Activated CD4-positive, alpha-beta T cell treated with anti-CD3 and anti-CD28 coated beads for 36 hours (primary cell): ENCODE measurements at regions not wholly inside any gene's neighbourhood (a gene's known extent, or its start where the extent isn't known, plus 50 kb on each side); places are given as distances from the start of the nearest gene placed in this dataset.
"Not testable (repeated sequence)": the region's sequence is repeated elsewhere in the genome, so short reads cannot be mapped to it uniquely, and the experiment has no call there.

ENCODE experiments used
- ATAC-seq: fragments of 200-7000 bp; cut with Tn5 transposase; one replicate; pipeline ENCODE4 v1.10.0; 2021; ENCODE audit warnings: mild to moderate bottlenecking, moderate library complexity
- CTCF ChIA-PET: fragments of 350-600 bp; sonication (Branson Sonifier 250); formaldehyde crosslinking; loops from one replicate; lab custom pipeline; 2021; ENCODE audit warnings: antibody characterized with exemption; lab: Charles Lee
- POLR2A ChIA-PET: fragments of 350-600 bp; sonication (Branson Sonifier 250); formaldehyde crosslinking; loops from one replicate; lab custom pipeline; 2021; ENCODE audit warnings: antibody characterized with exemption, inconsistent platforms; lab: Charles Lee
- DNase-seq: peaks from one replicate; pipeline ENCODE4 v3.0.0-alpha.2; 2020
- H3K27ac Mint-ChIP-seq: one replicate; pipeline ENCODE4 v1.8.0; 2021; ENCODE audit warnings: mixed read lengths
- H3K27me3 Mint-ChIP-seq: one replicate; pipeline ENCODE4 v1.8.0; 2021; ENCODE audit warnings: mixed read lengths
- H3K36me3 Mint-ChIP-seq: one replicate; pipeline ENCODE4 v1.8.0; 2021; ENCODE audit warnings: low read depth, mixed read lengths
- H3K4me1 Mint-ChIP-seq: one replicate; pipeline ENCODE4 v1.8.0; 2021; ENCODE audit warnings: mixed read lengths
- H3K4me3 Mint-ChIP-seq: one replicate; pipeline ENCODE4 v1.8.0; 2021; ENCODE audit warnings: mild to moderate bottlenecking, moderate library complexity, mixed read lengths
- H3K9me3 Mint-ChIP-seq: one replicate; pipeline ENCODE4 v1.8.0; 2021; ENCODE audit warnings: low read depth, mixed read lengths
- intact Hi-C, 2 experiments: fragments of 100-400 bp; cut with DNase I in 1 of 2; cut with micrococcal nuclease in 1 of 2; formaldehyde crosslinking; loops; one replicate each; pipeline versions ENCODE4 v1.14.2 to v1.15.1; 2022 to 2024; cut with DNase I, micrococcal nuclease

DNA sequence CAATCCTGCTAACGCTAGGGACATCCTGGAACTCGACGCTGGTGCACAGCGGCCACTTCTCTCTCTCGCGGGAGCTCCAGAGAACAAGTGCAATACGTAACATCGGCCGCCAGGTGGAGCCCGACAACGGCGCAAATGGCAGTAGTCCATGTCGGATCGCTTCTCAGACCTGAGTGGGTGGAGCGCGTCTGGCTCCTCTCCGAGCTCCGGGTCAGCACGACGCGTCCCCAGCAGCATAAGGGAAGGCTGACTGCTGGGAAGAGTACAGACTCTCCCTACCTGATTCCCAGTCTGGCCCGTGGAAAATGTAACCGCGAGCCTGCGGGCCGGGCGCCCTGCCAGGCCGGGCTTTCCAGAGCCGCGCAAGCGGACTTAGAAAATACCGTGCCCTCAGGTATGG, 1725.8 kb downstream of the SPATA31A7 start:
- H3K9me3 Mint-ChIP-seq, DNase-seq, intact Hi-C loops, POLR2A ChIA-PET, H3K27ac Mint-ChIP-seq, CTCF ChIA-PET, H3K4me3 Mint-ChIP-seq, H3K36me3 Mint-ChIP-seq, H3K4me1 Mint-ChIP-seq, H3K27me3 Mint-ChIP-seq: not testable (repeated sequence)
- ATAC-seq: peak; percentile 90

DNA sequence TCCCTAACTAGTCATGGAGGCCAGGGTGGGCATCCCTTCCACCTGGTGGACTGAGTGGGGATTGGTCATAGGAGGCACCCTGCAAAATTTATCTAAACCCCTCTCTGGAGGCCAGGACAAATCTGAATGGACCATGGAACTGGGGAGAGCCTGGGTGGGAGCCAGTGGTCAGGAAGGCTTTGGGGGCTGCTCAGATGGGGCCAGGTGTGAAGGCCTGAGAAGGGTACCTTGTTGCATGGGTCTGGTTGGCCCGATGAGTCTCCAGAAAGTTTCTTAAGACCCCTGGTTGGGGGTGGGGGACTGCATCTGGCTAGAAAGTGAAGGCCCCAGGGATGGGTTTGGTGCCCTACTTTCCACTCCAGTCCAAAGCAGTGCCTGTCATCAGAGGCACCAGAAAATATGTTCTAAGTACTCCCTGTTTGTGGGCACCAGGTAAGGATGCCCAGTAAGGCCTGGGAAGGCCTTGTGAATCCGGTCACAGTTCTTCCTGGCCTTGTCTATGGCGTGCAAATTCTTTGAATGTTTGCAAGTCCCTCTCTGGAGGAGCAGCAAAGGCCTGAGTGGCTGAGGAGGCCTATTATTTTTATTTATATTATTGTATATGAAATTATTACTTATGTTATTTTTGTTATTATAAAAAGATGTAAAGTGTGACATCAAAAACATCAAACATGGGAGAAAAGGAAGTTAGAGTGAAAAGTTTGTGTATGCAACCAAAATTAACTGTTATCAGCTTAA, 1729.0 kb downstream of the SPATA31A7 start:
- H3K4me3 Mint-ChIP-seq, H3K9me3 Mint-ChIP-seq, DNase-seq, CTCF ChIA-PET, H3K4me1 Mint-ChIP-seq, ATAC-seq, H3K27me3 Mint-ChIP-seq, H3K27ac Mint-ChIP-seq, H3K36me3 Mint-ChIP-seq, POLR2A ChIA-PET, intact Hi-C loops: not testable (repeated sequence)

DNA sequence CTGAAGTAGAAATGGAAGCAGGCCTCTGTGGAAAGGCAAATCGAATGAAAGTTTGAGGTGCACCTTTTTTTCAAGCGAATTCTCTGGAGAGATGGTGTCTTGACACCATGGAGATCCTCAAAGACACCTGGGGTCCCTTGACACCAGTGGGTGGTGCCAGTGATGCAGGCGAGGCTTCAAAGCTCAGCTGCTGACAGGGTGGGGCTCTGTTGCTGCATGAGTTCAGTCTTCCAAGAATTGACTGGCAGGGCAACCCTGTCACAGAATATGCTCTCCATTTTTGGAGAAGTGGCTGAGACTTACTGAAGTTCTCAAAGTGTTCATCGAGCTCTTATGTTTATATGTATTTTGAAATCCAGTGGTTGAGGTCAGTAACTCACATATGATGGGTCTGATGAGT, 1741.6 kb downstream of the SPATA31A7 start:
- H3K9me3 Mint-ChIP-seq, POLR2A ChIA-PET, H3K4me3 Mint-ChIP-seq, H3K27me3 Mint-ChIP-seq, H3K4me1 Mint-ChIP-seq, CTCF ChIA-PET, ATAC-seq, H3K36me3 Mint-ChIP-seq, DNase-seq, H3K27ac Mint-ChIP-seq, intact Hi-C loops: not testable (repeated sequence)

DNA sequence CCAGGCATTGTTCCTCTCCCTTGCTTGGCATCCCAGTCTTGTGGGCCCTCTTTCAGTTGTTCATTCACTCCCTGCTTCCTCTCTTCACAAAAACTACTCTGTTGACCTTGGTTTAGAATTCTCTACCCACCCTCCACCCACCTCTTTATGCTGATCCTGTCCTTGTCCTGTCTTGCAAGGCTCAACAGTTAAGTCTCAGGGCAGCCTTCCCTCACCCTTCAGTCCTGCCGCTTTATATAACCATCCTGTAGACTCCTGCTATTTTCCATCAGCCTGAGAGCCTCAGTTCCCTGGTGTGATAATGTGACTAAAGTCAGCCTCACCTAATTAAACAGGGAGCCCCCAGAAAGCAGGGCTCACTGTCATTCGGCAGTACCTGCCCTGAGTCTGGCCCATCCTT, 1763.0 kb downstream of the SPATA31A7 start:
- ATAC-seq, H3K4me3 Mint-ChIP-seq, DNase-seq, H3K9me3 Mint-ChIP-seq, POLR2A ChIA-PET, H3K4me1 Mint-ChIP-seq, H3K27ac Mint-ChIP-seq, intact Hi-C loops, H3K36me3 Mint-ChIP-seq, H3K27me3 Mint-ChIP-seq, CTCF ChIA-PET: not testable (repeated sequence)
